Liver (tissue), 7 donors: ENCODE measurements at regions not wholly inside any gene's neighbourhood (a gene's known extent, or its start where the extent isn't known, plus 50 kb on each side); places are given as distances from the start of the nearest gene placed in this dataset.

Source experiments
- DNase-seq: peaks from one replicate; pipeline ENCODE4 v3.0.0-alpha.2; 2017; ENCODE audit warnings: low spot score
- H3K27ac ChIP-seq, 2 donors: one replicate each; pipeline ENCODE4 v1.7.0; 2013; ENCODE audit warnings: inconsistent platforms in 2 of 2, low read length in 2 of 2, control low read depth in 1 of 2, low read depth in 1 of 2, mild to moderate bottlenecking in 1 of 2
- H3K27me3 ChIP-seq, 4 donors: one replicate each; pipeline versions ENCODE4 v1.6.1 to v1.7.0; 2013; ENCODE audit warnings: low read length in 3 of 4, inconsistent platforms in 1 of 4, mild to moderate bottlenecking in 1 of 4, moderate library complexity in 1 of 4; ENCODE audit not compliant: control insufficient read depth in 4 of 4, insufficient read depth in 4 of 4
- H3K36me3 ChIP-seq, 4 donors: one replicate each; pipeline versions ENCODE4 v1.6.1 to v1.7.0; 2013; ENCODE audit warnings: low read length in 3 of 4, mild to moderate bottlenecking in 3 of 4, low read depth in 1 of 4, moderate library complexity in 1 of 4; ENCODE audit not compliant: control insufficient read depth in 4 of 4, insufficient read depth in 3 of 4
- H3K4me1 ChIP-seq, 4 donors: one replicate each; pipeline versions ENCODE4 v1.6.1 to v1.7.0; 2013; ENCODE audit warnings: low read length in 3 of 4, mild to moderate bottlenecking in 3 of 4, moderate library complexity in 1 of 4; ENCODE audit not compliant: control insufficient read depth in 4 of 4, insufficient read depth in 4 of 4
- H3K4me3 ChIP-seq, 3 donors: one replicate each; pipeline versions ENCODE4 v1.6.1 to v1.7.0; 2013; ENCODE audit warnings: low read length in 3 of 3, control low read depth in 1 of 3, low read depth in 1 of 3, mild to moderate bottlenecking in 1 of 3
- H3K9ac ChIP-seq, 2 donors: one replicate each; pipeline ENCODE4 v1.7.0; 2013; ENCODE audit warnings: low read length in 2 of 2, mild to moderate bottlenecking in 2 of 2, moderate library complexity in 2 of 2, control low read depth in 1 of 2, low read depth in 1 of 2
- H3K9me3 ChIP-seq, 4 donors: one replicate each; pipeline versions ENCODE4 v1.6.1 to v1.7.0; 2013; ENCODE audit warnings: low read length in 3 of 4; ENCODE audit not compliant: control insufficient read depth in 4 of 4
- EGR1 ChIP-seq, 2 donors: IDR thresholded peaks; 2 replicates each; pipeline ENCODE4 v1.6.1; 2016 to 2018; ENCODE audit warnings: antibody characterized with exemption in 2 of 2, low read depth in 2 of 2
- FOXA1 ChIP-seq: IDR thresholded peaks from 2 replicates; pipeline ENCODE4 v1.6.1; 2016; ENCODE audit warnings: antibody characterized with exemption
- GABPA ChIP-seq, 2 donors: IDR thresholded peaks in 1 of 2; conservative IDR thresholded peaks in 1 of 2; 2 replicates each; pipeline ENCODE4 v1.6.1; 2016; ENCODE audit warnings: antibody characterized with exemption in 2 of 2, mild to moderate bottlenecking in 1 of 2, moderate library complexity in 1 of 2
- HNF4A ChIP-seq, 2 donors: conservative IDR thresholded peaks; 2 replicates each; pipeline ENCODE4 v1.6.1; 2016; ENCODE audit warnings: antibody characterized with exemption in 2 of 2, mild to moderate bottlenecking in 2 of 2
- HNF4G ChIP-seq: IDR thresholded peaks from 2 replicates; pipeline ENCODE4 v1.6.1; 2016; ENCODE audit warnings: antibody characterized with exemption
- JUND ChIP-seq, 2 donors: IDR thresholded peaks; 2 replicates each; pipeline ENCODE4 v1.6.1; 2016; ENCODE audit warnings: antibody characterized with exemption in 2 of 2
- NR2F2 ChIP-seq: IDR thresholded peaks from 2 replicates; pipeline ENCODE4 v1.6.1; 2016; ENCODE audit warnings: antibody characterized with exemption
- RAD21 ChIP-seq, 2 donors: IDR thresholded peaks; 2 replicates each; pipeline ENCODE4 v1.6.1; 2016; ENCODE audit warnings: antibody characterized with exemption in 2 of 2, mild to moderate bottlenecking in 2 of 2
- RXRA ChIP-seq, 2 donors: IDR thresholded peaks; 2 replicates each; pipeline ENCODE4 v1.6.1; 2017 to 2018; ENCODE audit warnings: antibody characterized with exemption in 2 of 2, mild to moderate bottlenecking in 1 of 2
- TAF1 ChIP-seq: conservative IDR thresholded peaks from 2 replicates; pipeline ENCODE4 v1.6.1; 2016; ENCODE audit warnings: antibody characterized with exemption, mild to moderate bottlenecking
- YY1 ChIP-seq: IDR thresholded peaks from 2 replicates; pipeline ENCODE4 v1.6.1; 2016; ENCODE audit warnings: antibody characterized with exemption, mild to moderate bottlenecking
- WGBS: extraction: QIAGEN DNeasy Blood & Tissue Kit; methylation state at CpG from one replicate; pipeline ENCODE4 v1.1.7; 2013; 5-methylcytosine and 5-hydroxymethylcytosine counted together
- TF ChIP-seq, protein P1 (sequence below): IDR thresholded peaks from 2 replicates; pipeline ENCODE4 v1.6.1; 2016; ENCODE audit warnings: antibody characterized with exemption
- TF ChIP-seq, protein P2 (sequence below): IDR thresholded peaks from 2 replicates; pipeline ENCODE4 v1.6.1; 2016; ENCODE audit warnings: antibody characterized with exemption
- TF ChIP-seq, protein P3 (sequence below): IDR thresholded peaks from 2 replicates; pipeline ENCODE4 v1.6.1; 2016; ENCODE audit warnings: antibody characterized with exemption
- TF ChIP-seq, protein P4 (sequence below): IDR thresholded peaks from 2 replicates; pipeline ENCODE4 v1.6.1; 2016; ENCODE audit warnings: antibody characterized with exemption, mild to moderate bottlenecking
- donor health status: healthy.
- donor health status: healthy.
- donor health status: healthy.
- donor health status: healthy.

DNA sequence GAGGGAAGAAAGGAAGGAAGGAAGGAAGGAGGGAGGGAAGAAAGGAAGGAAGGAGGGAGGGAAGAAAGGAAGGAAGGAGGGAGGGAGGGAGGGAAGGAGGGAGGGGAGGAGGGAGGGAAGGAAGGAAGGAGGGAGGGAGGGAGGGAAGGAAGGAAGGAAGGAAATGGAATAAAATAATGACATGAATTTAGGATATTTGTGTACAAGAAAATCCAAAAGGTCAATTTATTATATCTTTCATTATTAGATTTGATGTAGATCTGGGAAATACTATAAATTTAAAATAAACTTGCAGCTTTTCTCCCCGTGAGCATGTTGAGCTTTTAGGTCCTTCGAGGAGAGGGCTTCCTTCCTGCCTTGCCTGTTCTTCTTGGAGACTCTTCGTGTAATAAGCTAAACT is 398.6 kb upstream of the NRP1 start:
- 92% methylated on average over 3 of the region's 3 CpGs for WGBS

DNA sequence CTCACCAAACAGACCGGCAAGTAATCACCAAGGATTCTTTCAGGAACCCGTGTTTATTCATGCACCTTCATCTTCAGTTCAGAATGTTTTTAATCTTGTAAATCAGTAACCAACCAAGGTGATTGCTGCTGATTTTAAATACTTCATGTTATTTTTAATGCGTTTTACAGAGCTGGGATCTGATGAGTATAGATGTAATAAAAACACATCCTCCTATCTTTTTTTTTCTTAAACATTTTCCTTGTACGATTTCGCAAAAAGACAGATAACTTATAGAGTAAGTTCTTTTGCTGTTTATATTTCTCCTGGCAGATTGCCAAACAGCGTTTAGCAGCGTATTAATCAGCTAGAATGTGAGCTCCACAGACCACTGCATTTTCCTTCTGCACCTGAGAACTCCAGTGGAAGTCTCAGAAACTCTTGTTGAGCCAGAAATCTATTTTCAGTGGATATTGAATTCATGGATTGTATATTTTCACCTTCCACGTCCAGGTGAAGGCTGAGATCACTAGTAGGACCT is 397.8 kb upstream of the NRP1 start:
- no peaks in the 10 kb centered on the region for H3K36me3 ChIP-seq
- WGBS, result 69% methylated on average over 8 of the region's 8 CpGs
- no peak overlapping the region for H3K27ac ChIP-seq
- TF ChIP-seq JUND (IDR thresholded peaks at IDR 0.05), result no peak
- TF ChIP-seq, protein P1, sequence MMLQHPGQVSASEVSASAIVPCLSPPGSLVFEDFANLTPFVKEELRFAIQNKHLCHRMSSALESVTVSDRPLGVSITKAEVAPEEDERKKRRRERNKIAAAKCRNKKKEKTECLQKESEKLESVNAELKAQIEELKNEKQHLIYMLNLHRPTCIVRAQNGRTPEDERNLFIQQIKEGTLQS, result no peak
- TF ChIP-seq FOXA1, result no peak
- TF ChIP-seq RAD21 (IDR thresholded peaks at IDR 0.05), result no peak
- no peak for TF ChIP-seq RXRA (IDR thresholded peaks at IDR 0.05)
- no peak for TF ChIP-seq HNF4A (conservative IDR thresholded peaks at IDR 0.05)
- TF ChIP-seq EGR1 (IDR thresholded peaks at IDR 0.05; ENCODE audit: low read depth in 2 of 2), result no peak
- TF ChIP-seq, protein P2, sequence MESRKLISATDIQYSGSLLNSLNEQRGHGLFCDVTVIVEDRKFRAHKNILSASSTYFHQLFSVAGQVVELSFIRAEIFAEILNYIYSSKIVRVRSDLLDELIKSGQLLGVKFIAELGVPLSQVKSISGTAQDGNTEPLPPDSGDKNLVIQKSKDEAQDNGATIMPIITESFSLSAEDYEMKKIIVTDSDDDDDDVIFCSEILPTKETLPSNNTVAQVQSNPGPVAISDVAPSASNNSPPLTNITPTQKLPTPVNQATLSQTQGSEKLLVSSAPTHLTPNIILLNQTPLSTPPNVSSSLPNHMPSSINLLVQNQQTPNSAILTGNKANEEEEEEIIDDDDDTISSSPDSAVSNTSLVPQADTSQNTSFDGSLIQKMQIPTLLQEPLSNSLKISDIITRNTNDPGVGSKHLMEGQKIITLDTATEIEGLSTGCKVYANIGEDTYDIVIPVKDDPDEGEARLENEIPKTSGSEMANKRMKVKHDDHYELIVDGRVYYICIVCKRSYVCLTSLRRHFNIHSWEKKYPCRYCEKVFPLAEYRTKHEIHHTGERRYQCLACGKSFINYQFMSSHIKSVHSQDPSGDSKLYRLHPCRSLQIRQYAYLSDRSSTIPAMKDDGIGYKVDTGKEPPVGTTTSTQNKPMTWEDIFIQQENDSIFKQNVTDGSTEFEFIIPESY, result no peak
- no peak for TF ChIP-seq NR2F2
- TF ChIP-seq TAF1, result no peak
- TF ChIP-seq, protein P3, sequence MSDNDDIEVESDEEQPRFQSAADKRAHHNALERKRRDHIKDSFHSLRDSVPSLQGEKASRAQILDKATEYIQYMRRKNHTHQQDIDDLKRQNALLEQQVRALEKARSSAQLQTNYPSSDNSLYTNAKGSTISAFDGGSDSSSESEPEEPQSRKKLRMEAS, result no peak
- no peak overlapping the region for H3K9ac ChIP-seq
- no peak for DNase-seq
- no peaks in the 10 kb centered on the region for H3K27me3 ChIP-seq
- H3K4me1 ChIP-seq, result no peaks in the 10 kb centered on the region
- H3K4me3 ChIP-seq, result no peak overlapping the region
- peaks cover 0 to 8% (median 0%) of the 10 kb centered on the region in 4 donors for H3K9me3 ChIP-seq

More for the DNA sequence above, 398.6 kb upstream of the NRP1 start:
- H3K4me1 ChIP-seq, result no peaks in the 10 kb centered on the region
- no peaks in the 10 kb centered on the region for H3K36me3 ChIP-seq
- no peak for DNase-seq
- H3K9me3 ChIP-seq, result peaks cover 0 to 3% (median 0%) of the 10 kb centered on the region in 4 donors
- no peak overlapping the region for H3K9ac ChIP-seq
- no peak overlapping the region for H3K27ac ChIP-seq
- no peak overlapping the region for H3K4me3 ChIP-seq
- no peaks in the 10 kb centered on the region for H3K27me3 ChIP-seq
- TF ChIP-seq JUND (IDR thresholded peaks at IDR 0.05), result no peak

DNA sequence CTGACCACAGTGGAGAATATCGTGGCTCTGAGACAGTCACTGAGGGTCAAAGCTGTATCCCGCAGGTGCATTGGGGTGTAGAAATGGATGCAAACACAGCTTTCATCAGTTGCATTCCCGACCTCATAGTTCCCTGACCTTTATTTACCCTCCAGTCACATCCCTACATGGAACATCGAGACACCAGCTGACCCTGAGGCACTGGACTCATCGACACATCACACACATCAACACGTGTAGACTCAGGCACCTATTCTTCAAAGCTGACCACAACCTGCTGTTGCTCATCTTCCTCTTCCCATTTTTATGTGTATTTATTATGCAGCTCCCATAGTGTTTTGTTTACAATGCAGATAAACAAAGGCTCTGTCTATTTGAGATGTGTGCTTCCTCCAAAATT is 396.9 kb upstream of the NRP1 start:
- 73% methylated on average over 6 of the region's 6 CpGs for WGBS

More for the DNA sequence above, 396.9 kb upstream of the NRP1 start:
- peaks cover 0 to 8% (median 0%) of the 10 kb centered on the region in 4 donors for H3K9me3 ChIP-seq
- H3K4me3 ChIP-seq, result no peak overlapping the region
- H3K27me3 ChIP-seq, result no peaks in the 10 kb centered on the region
- H3K36me3 ChIP-seq, result no peaks in the 10 kb centered on the region
- TF ChIP-seq GABPA (IDR thresholded peaks at IDR 0.05 in 1 of 2, conservative IDR thresholded peaks at IDR 0.05 in 1 of 2) (no peak), RXRA (IDR thresholded peaks at IDR 0.05) (no peak), JUND (IDR thresholded peaks at IDR 0.05) (no peak), TAF1 (no peak), HNF4G (no peak), YY1 (no peak)
- TF ChIP-seq, protein P4, sequence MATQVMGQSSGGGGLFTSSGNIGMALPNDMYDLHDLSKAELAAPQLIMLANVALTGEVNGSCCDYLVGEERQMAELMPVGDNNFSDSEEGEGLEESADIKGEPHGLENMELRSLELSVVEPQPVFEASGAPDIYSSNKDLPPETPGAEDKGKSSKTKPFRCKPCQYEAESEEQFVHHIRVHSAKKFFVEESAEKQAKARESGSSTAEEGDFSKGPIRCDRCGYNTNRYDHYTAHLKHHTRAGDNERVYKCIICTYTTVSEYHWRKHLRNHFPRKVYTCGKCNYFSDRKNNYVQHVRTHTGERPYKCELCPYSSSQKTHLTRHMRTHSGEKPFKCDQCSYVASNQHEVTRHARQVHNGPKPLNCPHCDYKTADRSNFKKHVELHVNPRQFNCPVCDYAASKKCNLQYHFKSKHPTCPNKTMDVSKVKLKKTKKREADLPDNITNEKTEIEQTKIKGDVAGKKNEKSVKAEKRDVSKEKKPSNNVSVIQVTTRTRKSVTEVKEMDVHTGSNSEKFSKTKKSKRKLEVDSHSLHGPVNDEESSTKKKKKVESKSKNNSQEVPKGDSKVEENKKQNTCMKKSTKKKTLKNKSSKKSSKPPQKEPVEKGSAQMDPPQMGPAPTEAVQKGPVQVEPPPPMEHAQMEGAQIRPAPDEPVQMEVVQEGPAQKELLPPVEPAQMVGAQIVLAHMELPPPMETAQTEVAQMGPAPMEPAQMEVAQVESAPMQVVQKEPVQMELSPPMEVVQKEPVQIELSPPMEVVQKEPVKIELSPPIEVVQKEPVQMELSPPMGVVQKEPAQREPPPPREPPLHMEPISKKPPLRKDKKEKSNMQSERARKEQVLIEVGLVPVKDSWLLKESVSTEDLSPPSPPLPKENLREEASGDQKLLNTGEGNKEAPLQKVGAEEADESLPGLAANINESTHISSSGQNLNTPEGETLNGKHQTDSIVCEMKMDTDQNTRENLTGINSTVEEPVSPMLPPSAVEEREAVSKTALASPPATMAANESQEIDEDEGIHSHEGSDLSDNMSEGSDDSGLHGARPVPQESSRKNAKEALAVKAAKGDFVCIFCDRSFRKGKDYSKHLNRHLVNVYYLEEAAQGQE, result no peak
- TF ChIP-seq, protein P2, result no peak
- DNase-seq, result no peak
- H3K9ac ChIP-seq, result no peak overlapping the region
- no peak overlapping the region for H3K27ac ChIP-seq
- H3K4me1 ChIP-seq, result no peaks in the 10 kb centered on the region
